Liver (tissue), 8 donors: ENCODE measurements at regions not wholly inside any gene's neighbourhood (a gene's known extent, or its start where the extent isn't known, plus 50 kb on each side); places are given as distances from the start of the nearest gene placed in this dataset.

Source experiments
- DNase-seq: peaks from one replicate; pipeline ENCODE4 v3.0.0-alpha.2; 2017; ENCODE audit warnings: low spot score
- H3K27ac ChIP-seq, 2 donors: one replicate each; pipeline ENCODE4 v1.7.0; 2013; ENCODE audit warnings: inconsistent platforms in 2 of 2, low read length in 2 of 2, control low read depth in 1 of 2, low read depth in 1 of 2, mild to moderate bottlenecking in 1 of 2
- H3K27me3 ChIP-seq, 4 donors: one replicate each; pipeline versions ENCODE4 v1.6.1 to v1.7.0; 2013; ENCODE audit warnings: low read length in 3 of 4, inconsistent platforms in 1 of 4, mild to moderate bottlenecking in 1 of 4, moderate library complexity in 1 of 4; ENCODE audit not compliant: control insufficient read depth in 4 of 4, insufficient read depth in 4 of 4
- H3K36me3 ChIP-seq, 4 donors: one replicate each; pipeline versions ENCODE4 v1.6.1 to v1.7.0; 2013; ENCODE audit warnings: low read length in 3 of 4, mild to moderate bottlenecking in 3 of 4, low read depth in 1 of 4, moderate library complexity in 1 of 4; ENCODE audit not compliant: control insufficient read depth in 4 of 4, insufficient read depth in 3 of 4
- H3K4me1 ChIP-seq, 4 donors: one replicate each; pipeline versions ENCODE4 v1.6.1 to v1.7.0; 2013; ENCODE audit warnings: low read length in 3 of 4, mild to moderate bottlenecking in 3 of 4, moderate library complexity in 1 of 4; ENCODE audit not compliant: control insufficient read depth in 4 of 4, insufficient read depth in 4 of 4
- H3K4me3 ChIP-seq, 3 donors: one replicate each; pipeline versions ENCODE4 v1.6.1 to v1.7.0; 2013; ENCODE audit warnings: low read length in 3 of 3, control low read depth in 1 of 3, low read depth in 1 of 3, mild to moderate bottlenecking in 1 of 3
- H3K9ac ChIP-seq, 2 donors: one replicate each; pipeline ENCODE4 v1.7.0; 2013; ENCODE audit warnings: low read length in 2 of 2, mild to moderate bottlenecking in 2 of 2, moderate library complexity in 2 of 2, control low read depth in 1 of 2, low read depth in 1 of 2
- H3K9me3 ChIP-seq, 4 donors: one replicate each; pipeline versions ENCODE4 v1.6.1 to v1.7.0; 2013; ENCODE audit warnings: low read length in 3 of 4; ENCODE audit not compliant: control insufficient read depth in 4 of 4
- EGR1 ChIP-seq, 2 donors: IDR thresholded peaks; 2 replicates each; pipeline ENCODE4 v1.6.1; 2016 to 2018; ENCODE audit warnings: antibody characterized with exemption in 2 of 2, low read depth in 2 of 2
- FOXA2 ChIP-seq: IDR thresholded peaks from 2 replicates; pipeline ENCODE4 v1.6.1; 2016; ENCODE audit warnings: antibody characterized with exemption
- JUND ChIP-seq, 2 donors: IDR thresholded peaks; 2 replicates each; pipeline ENCODE4 v1.6.1; 2016; ENCODE audit warnings: antibody characterized with exemption in 2 of 2
- NR2F2 ChIP-seq: IDR thresholded peaks from 2 replicates; pipeline ENCODE4 v1.6.1; 2016; ENCODE audit warnings: antibody characterized with exemption
- RAD21 ChIP-seq, 2 donors: IDR thresholded peaks; 2 replicates each; pipeline ENCODE4 v1.6.1; 2016; ENCODE audit warnings: antibody characterized with exemption in 2 of 2, mild to moderate bottlenecking in 2 of 2
- RXRA ChIP-seq, 2 donors: IDR thresholded peaks; 2 replicates each; pipeline ENCODE4 v1.6.1; 2017 to 2018; ENCODE audit warnings: antibody characterized with exemption in 2 of 2, mild to moderate bottlenecking in 1 of 2
- SP1 ChIP-seq: IDR thresholded peaks from 2 replicates; pipeline ENCODE4 v1.6.1; 2018; ENCODE audit warnings: antibody characterized with exemption, mild to moderate bottlenecking
- TAF1 ChIP-seq: conservative IDR thresholded peaks from 2 replicates; pipeline ENCODE4 v1.6.1; 2016; ENCODE audit warnings: antibody characterized with exemption, mild to moderate bottlenecking
- YY1 ChIP-seq: IDR thresholded peaks from 2 replicates; pipeline ENCODE4 v1.6.1; 2016; ENCODE audit warnings: antibody characterized with exemption, mild to moderate bottlenecking
- whole genome bisulfite sequencing: extraction: QIAGEN DNeasy Blood & Tissue Kit; methylation state at CpG from one replicate; pipeline ENCODE4 v1.1.7; 2013; 5-methylcytosine and 5-hydroxymethylcytosine counted together
- TF ChIP-seq, protein P1 (sequence below): fragments of 150-350 bp; IDR thresholded peaks from 2 replicates; pipeline ENCODE4 v1.5.1; 2017; ENCODE audit warnings: improper control_type of control experiment, low read depth, low read length; ENCODE audit not compliant: missing input control
- TF ChIP-seq, protein P2 (sequence below): IDR thresholded peaks from 2 replicates; pipeline ENCODE4 v1.6.1; 2016; ENCODE audit warnings: antibody characterized with exemption
- TF ChIP-seq, protein P3 (sequence below): IDR thresholded peaks from 2 replicates; pipeline ENCODE4 v1.6.1; 2016; ENCODE audit warnings: antibody characterized with exemption
- TF ChIP-seq, protein P4 (sequence below): IDR thresholded peaks from 2 replicates; pipeline ENCODE4 v1.6.1; 2016; ENCODE audit warnings: antibody characterized with exemption, mild to moderate bottlenecking
- TF ChIP-seq, protein P5 (sequence below): IDR thresholded peaks from 2 replicates; pipeline ENCODE4 v1.6.1; 2016; ENCODE audit warnings: antibody characterized with exemption
- donor health status: healthy.
- donor health status: healthy.
- donor health status: healthy.
- donor health status: healthy.
- donor health status: healthy.

DNA sequence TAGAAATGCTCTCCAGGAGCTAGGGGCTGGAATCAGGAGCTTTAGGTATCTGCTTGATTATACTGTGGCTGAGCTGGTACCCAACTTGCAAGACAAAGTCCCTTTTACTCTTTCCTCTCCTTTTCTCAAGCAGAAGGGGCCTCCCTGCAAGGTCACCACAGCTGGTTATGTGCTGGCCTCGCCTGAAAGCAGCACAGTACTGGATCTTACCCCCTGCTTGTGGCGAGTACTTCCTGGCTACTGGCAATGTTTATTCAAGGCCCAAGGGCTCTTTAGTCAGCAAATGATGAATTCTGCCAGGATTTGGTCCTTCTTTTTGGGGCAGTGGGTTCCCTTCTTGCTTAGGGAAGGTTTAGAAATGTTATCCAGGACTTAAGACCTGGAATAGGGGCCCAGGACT, 234.6 kb downstream of the RAP2B start (continued):
- TF ChIP-seq, protein P1, sequence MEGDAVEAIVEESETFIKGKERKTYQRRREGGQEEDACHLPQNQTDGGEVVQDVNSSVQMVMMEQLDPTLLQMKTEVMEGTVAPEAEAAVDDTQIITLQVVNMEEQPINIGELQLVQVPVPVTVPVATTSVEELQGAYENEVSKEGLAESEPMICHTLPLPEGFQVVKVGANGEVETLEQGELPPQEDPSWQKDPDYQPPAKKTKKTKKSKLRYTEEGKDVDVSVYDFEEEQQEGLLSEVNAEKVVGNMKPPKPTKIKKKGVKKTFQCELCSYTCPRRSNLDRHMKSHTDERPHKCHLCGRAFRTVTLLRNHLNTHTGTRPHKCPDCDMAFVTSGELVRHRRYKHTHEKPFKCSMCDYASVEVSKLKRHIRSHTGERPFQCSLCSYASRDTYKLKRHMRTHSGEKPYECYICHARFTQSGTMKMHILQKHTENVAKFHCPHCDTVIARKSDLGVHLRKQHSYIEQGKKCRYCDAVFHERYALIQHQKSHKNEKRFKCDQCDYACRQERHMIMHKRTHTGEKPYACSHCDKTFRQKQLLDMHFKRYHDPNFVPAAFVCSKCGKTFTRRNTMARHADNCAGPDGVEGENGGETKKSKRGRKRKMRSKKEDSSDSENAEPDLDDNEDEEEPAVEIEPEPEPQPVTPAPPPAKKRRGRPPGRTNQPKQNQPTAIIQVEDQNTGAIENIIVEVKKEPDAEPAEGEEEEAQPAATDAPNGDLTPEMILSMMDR, result no peak
- TF ChIP-seq, protein P2, sequence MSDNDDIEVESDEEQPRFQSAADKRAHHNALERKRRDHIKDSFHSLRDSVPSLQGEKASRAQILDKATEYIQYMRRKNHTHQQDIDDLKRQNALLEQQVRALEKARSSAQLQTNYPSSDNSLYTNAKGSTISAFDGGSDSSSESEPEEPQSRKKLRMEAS, result no peak

DNA sequence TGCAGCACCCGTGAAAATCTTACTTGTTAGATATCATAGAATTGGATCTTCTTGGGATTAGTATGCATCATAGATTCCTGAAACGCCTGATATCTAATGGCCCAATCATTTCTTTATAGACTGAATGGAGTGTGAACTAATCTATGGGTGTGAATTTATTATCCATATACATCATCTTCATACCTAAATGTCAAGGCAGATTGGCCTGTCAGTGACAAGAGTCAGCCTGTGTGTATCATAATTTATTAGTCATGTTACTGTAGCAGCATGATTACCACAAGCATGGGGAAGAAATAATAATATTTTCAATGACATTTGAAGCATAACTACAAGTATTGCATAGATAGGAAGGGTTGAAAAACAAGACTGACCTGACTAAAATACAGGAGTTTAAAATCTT, 235.8 kb downstream of the RAP2B start:
- TF ChIP-seq, protein P3, sequence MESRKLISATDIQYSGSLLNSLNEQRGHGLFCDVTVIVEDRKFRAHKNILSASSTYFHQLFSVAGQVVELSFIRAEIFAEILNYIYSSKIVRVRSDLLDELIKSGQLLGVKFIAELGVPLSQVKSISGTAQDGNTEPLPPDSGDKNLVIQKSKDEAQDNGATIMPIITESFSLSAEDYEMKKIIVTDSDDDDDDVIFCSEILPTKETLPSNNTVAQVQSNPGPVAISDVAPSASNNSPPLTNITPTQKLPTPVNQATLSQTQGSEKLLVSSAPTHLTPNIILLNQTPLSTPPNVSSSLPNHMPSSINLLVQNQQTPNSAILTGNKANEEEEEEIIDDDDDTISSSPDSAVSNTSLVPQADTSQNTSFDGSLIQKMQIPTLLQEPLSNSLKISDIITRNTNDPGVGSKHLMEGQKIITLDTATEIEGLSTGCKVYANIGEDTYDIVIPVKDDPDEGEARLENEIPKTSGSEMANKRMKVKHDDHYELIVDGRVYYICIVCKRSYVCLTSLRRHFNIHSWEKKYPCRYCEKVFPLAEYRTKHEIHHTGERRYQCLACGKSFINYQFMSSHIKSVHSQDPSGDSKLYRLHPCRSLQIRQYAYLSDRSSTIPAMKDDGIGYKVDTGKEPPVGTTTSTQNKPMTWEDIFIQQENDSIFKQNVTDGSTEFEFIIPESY, result no peak
- TF ChIP-seq SP1 (no peak), EGR1 (IDR thresholded peaks at IDR 0.05; ENCODE audit: low read depth in 2 of 2) (no peak), RAD21 (IDR thresholded peaks at IDR 0.05) (no peak), FOXA2 (no peak), TAF1 (no peak), NR2F2 (no peak), JUND (IDR thresholded peaks at IDR 0.05) (no peak), RXRA (IDR thresholded peaks at IDR 0.05) (no peak), YY1 (no peak)
- TF ChIP-seq, protein P4, sequence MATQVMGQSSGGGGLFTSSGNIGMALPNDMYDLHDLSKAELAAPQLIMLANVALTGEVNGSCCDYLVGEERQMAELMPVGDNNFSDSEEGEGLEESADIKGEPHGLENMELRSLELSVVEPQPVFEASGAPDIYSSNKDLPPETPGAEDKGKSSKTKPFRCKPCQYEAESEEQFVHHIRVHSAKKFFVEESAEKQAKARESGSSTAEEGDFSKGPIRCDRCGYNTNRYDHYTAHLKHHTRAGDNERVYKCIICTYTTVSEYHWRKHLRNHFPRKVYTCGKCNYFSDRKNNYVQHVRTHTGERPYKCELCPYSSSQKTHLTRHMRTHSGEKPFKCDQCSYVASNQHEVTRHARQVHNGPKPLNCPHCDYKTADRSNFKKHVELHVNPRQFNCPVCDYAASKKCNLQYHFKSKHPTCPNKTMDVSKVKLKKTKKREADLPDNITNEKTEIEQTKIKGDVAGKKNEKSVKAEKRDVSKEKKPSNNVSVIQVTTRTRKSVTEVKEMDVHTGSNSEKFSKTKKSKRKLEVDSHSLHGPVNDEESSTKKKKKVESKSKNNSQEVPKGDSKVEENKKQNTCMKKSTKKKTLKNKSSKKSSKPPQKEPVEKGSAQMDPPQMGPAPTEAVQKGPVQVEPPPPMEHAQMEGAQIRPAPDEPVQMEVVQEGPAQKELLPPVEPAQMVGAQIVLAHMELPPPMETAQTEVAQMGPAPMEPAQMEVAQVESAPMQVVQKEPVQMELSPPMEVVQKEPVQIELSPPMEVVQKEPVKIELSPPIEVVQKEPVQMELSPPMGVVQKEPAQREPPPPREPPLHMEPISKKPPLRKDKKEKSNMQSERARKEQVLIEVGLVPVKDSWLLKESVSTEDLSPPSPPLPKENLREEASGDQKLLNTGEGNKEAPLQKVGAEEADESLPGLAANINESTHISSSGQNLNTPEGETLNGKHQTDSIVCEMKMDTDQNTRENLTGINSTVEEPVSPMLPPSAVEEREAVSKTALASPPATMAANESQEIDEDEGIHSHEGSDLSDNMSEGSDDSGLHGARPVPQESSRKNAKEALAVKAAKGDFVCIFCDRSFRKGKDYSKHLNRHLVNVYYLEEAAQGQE, result no peak
- TF ChIP-seq, protein P5, sequence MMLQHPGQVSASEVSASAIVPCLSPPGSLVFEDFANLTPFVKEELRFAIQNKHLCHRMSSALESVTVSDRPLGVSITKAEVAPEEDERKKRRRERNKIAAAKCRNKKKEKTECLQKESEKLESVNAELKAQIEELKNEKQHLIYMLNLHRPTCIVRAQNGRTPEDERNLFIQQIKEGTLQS, result no peak
- TF ChIP-seq, protein P1, result no peak
- no peaks in the 10 kb centered on the region for H3K36me3 ChIP-seq
- peaks cover 0 to 4% (median 0%) of the 10 kb centered on the region in 4 donors for H3K27me3 ChIP-seq
- 65% methylated on average over 2 of the region's 2 CpGs for WGBS
- H3K27ac ChIP-seq, result no peak overlapping the region
- peaks cover 0 to 7% (median 1%) of the 10 kb centered on the region in 4 donors for H3K9me3 ChIP-seq
- no peak for DNase-seq
- H3K4me3 ChIP-seq, result no peak overlapping the region
- no peak overlapping the region for H3K9ac ChIP-seq
- H3K4me1 ChIP-seq, result no peaks in the 10 kb centered on the region
